Tibial nerve (tissue), 4 donors: ENCODE measurements at regions not wholly inside any gene's neighbourhood (a gene's known extent, or its start where the extent isn't known, plus 50 kb on each side); places are given as distances from the start of the nearest gene placed in this dataset.

ENCODE experiments used
- DNase-seq, 2 donors: peaks; one replicate each; pipeline ENCODE4 v3.0.0-alpha.2; 2019; ENCODE audit warnings: low spot score in 2 of 2
- H3K27ac ChIP-seq, 4 donors: fragments of 200-600 bp; sonication (generic) in 3 of 4; one replicate each; pipeline ENCODE4 v1.5.1; 2017 to 2019; ENCODE audit warnings: mild to moderate bottlenecking in 1 of 4
- H3K27me3 ChIP-seq, 2 donors: fragments of 200-600 bp; sonication (generic) in 1 of 2; one replicate each; pipeline versions ENCODE4 v1.5.1 to v1.6.0; 2017 to 2019
- H3K36me3 ChIP-seq, 3 donors: fragments of 200-600 bp; sonication (generic); one replicate each; pipeline ENCODE4 v1.5.1; 2018 to 2019
- H3K4me1 ChIP-seq, 4 donors: fragments of 200-600 bp; sonication (generic) in 3 of 4; one replicate each; pipeline ENCODE4 v1.5.1; 2017 to 2019
- H3K4me3 ChIP-seq, 4 donors: fragments of 200-600 bp; sonication (generic) in 3 of 4; one replicate each; pipeline ENCODE4 v1.5.1; 2017 to 2019; ENCODE audit warnings: mild to moderate bottlenecking in 1 of 4, moderate library complexity in 1 of 4
- H3K9me3 ChIP-seq, 4 donors: fragments of 200-600 bp; sonication (generic) in 3 of 4; one replicate each; pipeline ENCODE4 v1.5.1; 2017 to 2019
- EP300 ChIP-seq, 2 donors: sonication (generic); formaldehyde crosslinking; IDR thresholded peaks; one replicate each; pipeline ENCODE4 v1.6.1; 2017; ENCODE audit warnings: antibody characterized with exemption in 2 of 2, mild to moderate bottlenecking in 1 of 2
- POLR2A ChIP-seq, 2 donors: fragments of 450-650 bp; IDR thresholded peaks; one replicate each; pipeline ENCODE4 v1.6.1; 2017; ENCODE audit warnings: antibody characterized with exemption in 2 of 2, mild to moderate bottlenecking in 2 of 2, moderate library complexity in 2 of 2
- WGBS, 2 donors: methylation state at CpG; one replicate each; pipeline ENCODE4 v1.1.5; 2018; 5-methylcytosine and 5-hydroxymethylcytosine counted together
- TF ChIP-seq, protein P1 (sequence below), 5 experiments: fragments of 200-600 bp in 3 of 5; fragments of 450-650 bp in 2 of 5; sonication (generic) in 3 of 5; IDR thresholded peaks; one replicate each; pipeline ENCODE4 v1.5.1; 2016 to 2019; ENCODE audit warnings: antibody characterized with exemption in 5 of 5, mild to moderate bottlenecking in 3 of 5, moderate library complexity in 2 of 5

DNA sequence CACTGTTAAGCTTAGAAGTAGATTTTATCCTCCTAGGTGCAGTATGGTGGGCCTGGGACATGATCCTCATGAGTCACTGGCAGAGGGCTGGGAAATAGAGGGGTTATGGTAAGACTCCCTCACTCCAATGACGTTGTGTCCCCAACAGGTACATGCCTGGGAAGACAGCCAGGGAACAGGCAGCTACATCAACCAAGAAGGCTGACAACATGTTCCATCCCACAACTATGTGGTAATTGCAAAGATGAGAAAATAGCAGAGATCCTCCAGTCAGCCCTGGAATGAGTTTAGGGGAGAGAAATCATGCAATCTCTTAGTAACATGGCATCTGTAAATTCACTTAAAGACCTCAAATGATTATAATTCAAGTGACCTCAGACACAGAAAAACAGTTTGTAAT, 114.4 kb upstream of the LIFR start:
- Histone ChIP-seq H3K27ac (peak overlapping the region in 2 of 4 donors; percentile 29 to 57), H3K9me3 (no peaks in the 10 kb centered on the region)

GRCh38 chr5:38672059-38672788, 115.8 kb upstream of the LIFR start:
- WGBS, 2 donors = 77 to 83% methylated on average over 5 of the region's 5 CpGs
- DNase-seq = no peak
- H3K4me1 ChIP-seq = peaks cover 0 to 11% (median 0%) of the 10 kb centered on the region in 4 donors
- TF ChIP-seq, protein P1, sequence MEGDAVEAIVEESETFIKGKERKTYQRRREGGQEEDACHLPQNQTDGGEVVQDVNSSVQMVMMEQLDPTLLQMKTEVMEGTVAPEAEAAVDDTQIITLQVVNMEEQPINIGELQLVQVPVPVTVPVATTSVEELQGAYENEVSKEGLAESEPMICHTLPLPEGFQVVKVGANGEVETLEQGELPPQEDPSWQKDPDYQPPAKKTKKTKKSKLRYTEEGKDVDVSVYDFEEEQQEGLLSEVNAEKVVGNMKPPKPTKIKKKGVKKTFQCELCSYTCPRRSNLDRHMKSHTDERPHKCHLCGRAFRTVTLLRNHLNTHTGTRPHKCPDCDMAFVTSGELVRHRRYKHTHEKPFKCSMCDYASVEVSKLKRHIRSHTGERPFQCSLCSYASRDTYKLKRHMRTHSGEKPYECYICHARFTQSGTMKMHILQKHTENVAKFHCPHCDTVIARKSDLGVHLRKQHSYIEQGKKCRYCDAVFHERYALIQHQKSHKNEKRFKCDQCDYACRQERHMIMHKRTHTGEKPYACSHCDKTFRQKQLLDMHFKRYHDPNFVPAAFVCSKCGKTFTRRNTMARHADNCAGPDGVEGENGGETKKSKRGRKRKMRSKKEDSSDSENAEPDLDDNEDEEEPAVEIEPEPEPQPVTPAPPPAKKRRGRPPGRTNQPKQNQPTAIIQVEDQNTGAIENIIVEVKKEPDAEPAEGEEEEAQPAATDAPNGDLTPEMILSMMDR (IDR thresholded peaks at IDR 0.05) = no peak
- no peak for TF ChIP-seq EP300 (IDR thresholded peaks at IDR 0.05)
- TF ChIP-seq POLR2A (IDR thresholded peaks at IDR 0.05) = no peak
- H3K4me3 ChIP-seq = no peak overlapping the region
- H3K27ac ChIP-seq = no peak overlapping the region
- H3K9me3 ChIP-seq = no peaks in the 10 kb centered on the region
- no peaks in the 10 kb centered on the region for H3K36me3 ChIP-seq
- H3K27me3 ChIP-seq = no peaks in the 10 kb centered on the region

More for the DNA sequence above, 114.4 kb upstream of the LIFR start:
- no peaks in the 10 kb centered on the region for H3K36me3 ChIP-seq
- no peaks in the 10 kb centered on the region for H3K27me3 ChIP-seq
- DNase-seq = peak; percentile 46 to 75
- WGBS, 2 donors = 36 to 54% methylated on average over 1 of the region's 1 CpG
- H3K4me1 ChIP-seq = peaks cover 0 to 21% (median 7%) of the 10 kb centered on the region in 4 donors
- H3K4me3 ChIP-seq = no peak overlapping the region
- TF ChIP-seq EP300 (IDR thresholded peaks at IDR 0.05) (peak; percentile 63 to 82), POLR2A (IDR thresholded peaks at IDR 0.05) (no peak)
- TF ChIP-seq, protein P1 (IDR thresholded peaks at IDR 0.05) = no peak

DNA sequence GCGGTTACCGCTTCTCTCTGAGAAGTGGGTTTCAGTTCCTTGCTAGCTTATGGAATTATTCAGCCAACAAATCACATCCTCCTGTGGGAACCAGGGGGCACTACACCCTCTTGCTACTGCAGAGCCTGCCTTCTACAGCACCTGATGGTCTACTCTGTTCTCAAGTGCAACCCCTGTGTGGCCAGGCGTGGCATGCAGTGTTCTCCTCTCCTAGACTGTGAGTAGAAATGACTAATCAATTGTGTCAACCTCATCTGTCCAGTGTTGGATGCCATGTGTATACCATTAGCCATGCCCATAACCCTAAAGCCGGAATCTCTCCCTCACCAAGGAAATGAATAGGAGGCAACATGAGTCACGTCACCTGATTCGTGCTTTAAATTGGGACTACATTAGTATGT, 117.2 kb upstream of the LIFR start:
- H3K36me3 ChIP-seq = no peaks in the 10 kb centered on the region
- WGBS, 2 donors = 97 to 98% methylated on average over 6 of the region's 6 CpGs
- H3K4me3 ChIP-seq = no peak overlapping the region
- peaks cover 0 to 7% (median 0%) of the 10 kb centered on the region in 4 donors for H3K4me1 ChIP-seq
- no peak overlapping the region for H3K27ac ChIP-seq
- no peaks in the 10 kb centered on the region for H3K9me3 ChIP-seq
- H3K27me3 ChIP-seq = no peaks in the 10 kb centered on the region
- TF ChIP-seq POLR2A (IDR thresholded peaks at IDR 0.05) (no peak), EP300 (IDR thresholded peaks at IDR 0.05) (no peak)
- TF ChIP-seq, protein P1 (IDR thresholded peaks at IDR 0.05) = no peak
- DNase-seq = no peak

DNA sequence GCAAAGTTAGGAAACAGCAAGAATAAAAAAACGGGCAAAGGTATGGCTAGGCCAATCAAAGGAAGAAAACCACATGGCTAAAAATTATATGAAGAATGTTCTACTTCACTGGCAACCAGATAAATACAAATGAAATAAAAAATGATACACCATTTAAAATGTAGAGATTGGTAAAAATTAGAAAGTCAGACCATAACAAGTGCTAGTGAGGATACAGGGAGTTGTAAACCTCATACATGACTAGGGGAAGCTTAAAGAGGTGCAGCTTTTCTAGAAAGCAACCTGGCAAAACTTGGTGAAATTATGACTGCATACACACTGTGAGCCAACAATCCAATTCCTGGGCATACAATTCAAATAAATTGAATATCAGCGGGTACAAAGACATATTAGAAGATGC, 119.0 kb upstream of the LIFR start:
- Histone ChIP-seq H3K36me3 (no peaks in the 10 kb centered on the region), H3K27me3 (no peaks in the 10 kb centered on the region), H3K9me3 (no peaks in the 10 kb centered on the region), H3K4me1 (peaks cover 0 to 4% (median 2%) of the 10 kb centered on the region in 4 donors), H3K4me3 (no peak overlapping the region), H3K27ac (no peak overlapping the region)
- DNase-seq = no peak
- TF ChIP-seq POLR2A (IDR thresholded peaks at IDR 0.05) (no peak), EP300 (IDR thresholded peaks at IDR 0.05) (no peak)
- TF ChIP-seq, protein P1 (IDR thresholded peaks at IDR 0.05) = no peak
- WGBS, 2 donors = 91 to 96% methylated on average over 2 of the region's 2 CpGs

GRCh38 chr5:38677636-38678035, 121.2 kb upstream of the LIFR start:
- H3K4me3 ChIP-seq = no peak overlapping the region
- no peaks in the 10 kb centered on the region for H3K36me3 ChIP-seq
- peaks cover 0 to 22% (median 8%) of the 10 kb centered on the region in 4 donors for H3K4me1 ChIP-seq
- no peak for DNase-seq
- no peak overlapping the region for H3K27ac ChIP-seq
- 72 to 83% methylated on average over 2 of the region's 2 CpGs for WGBS, 2 donors
- TF ChIP-seq POLR2A (IDR thresholded peaks at IDR 0.05) = no peak
- TF ChIP-seq, protein P1 (IDR thresholded peaks at IDR 0.05) = no peak
- TF ChIP-seq EP300 (IDR thresholded peaks at IDR 0.05) = no peak
- no peaks in the 10 kb centered on the region for H3K9me3 ChIP-seq
- no peaks in the 10 kb centered on the region for H3K27me3 ChIP-seq
